Natural killer cell (primary cell): ENCODE measurements at regions not wholly inside any gene's neighbourhood (a gene's known extent, or its start where the extent isn't known, plus 50 kb on each side); places are given as distances from the start of the nearest gene placed in this dataset.

ENCODE experiments used
- ATAC-seq, 3 donors: fragments of 150-1000 bp in 2 of 3; fragments of 200-7000 bp in 1 of 3; cut with Tn5 transposase; 1 replicate in 1 of 3; 2 replicates in 2 of 3; pipeline ENCODE4 v1.10.0; 2021; ENCODE audit warnings: mild to moderate bottlenecking in 2 of 3, moderate library complexity in 2 of 3
- DNase-seq, 2 donors: peaks; one replicate each; pipeline versions ENCODE4 v3.0.0 to v3.0.0-alpha.2; 2013 to 2021; ENCODE audit warnings: mixed read lengths in 1 of 2
- H3K27ac ChIP-seq: one replicate; pipeline ENCODE4 v1.5.1; 2013; ENCODE audit warnings: mild to moderate bottlenecking, low read length
- H3K27me3 ChIP-seq: one replicate; pipeline ENCODE4 v1.6.1; 2013; ENCODE audit warnings: low read length; ENCODE audit not compliant: control insufficient read depth, insufficient read depth
- H3K36me3 ChIP-seq: one replicate; pipeline ENCODE4 v1.6.1; 2013; ENCODE audit warnings: low read length; ENCODE audit not compliant: control insufficient read depth, insufficient read depth
- H3K4me1 ChIP-seq: one replicate; pipeline ENCODE4 v1.6.1; 2013; ENCODE audit warnings: low read length; ENCODE audit not compliant: control insufficient read depth, insufficient read depth
- H3K4me3 ChIP-seq: one replicate; pipeline ENCODE4 v1.5.1; 2013; ENCODE audit warnings: low read length
- H3K9me3 ChIP-seq: one replicate; pipeline ENCODE4 v1.6.1; 2013; ENCODE audit warnings: low read length; ENCODE audit not compliant: control insufficient read depth, insufficient read depth
- H3K27ac Mint-ChIP-seq, 2 donors: one replicate each; pipeline ENCODE4 v1.8.0; 2022; ENCODE audit warnings: mild to moderate bottlenecking in 2 of 2, mixed read lengths in 2 of 2, moderate library complexity in 1 of 2
- H3K27me3 Mint-ChIP-seq, 2 donors: one replicate each; pipeline ENCODE4 v1.8.0; 2022; ENCODE audit warnings: low read depth in 2 of 2, mixed read lengths in 2 of 2
- H3K36me3 Mint-ChIP-seq: one replicate; pipeline ENCODE4 v1.8.0; 2022; ENCODE audit warnings: mixed read lengths
- H3K4me1 Mint-ChIP-seq, 2 donors: one replicate each; pipeline ENCODE4 v1.8.0; 2022; ENCODE audit warnings: mixed read lengths in 2 of 2
- H3K4me3 Mint-ChIP-seq: one replicate; pipeline ENCODE4 v1.8.0; 2022; ENCODE audit warnings: mild to moderate bottlenecking, moderate library complexity, mixed read lengths
- H3K9me3 Mint-ChIP-seq, 2 donors: one replicate each; pipeline ENCODE4 v1.8.0; 2022; ENCODE audit warnings: mixed read lengths in 2 of 2
- CTCF ChIP-seq: fragments of 200-600 bp; IDR thresholded peaks from one replicate; pipeline ENCODE4 v1.8.0; 2022; ENCODE audit warnings: antibody characterized with exemption
- WGBS: methylation state at CpG from one replicate; pipeline ENCODE4 v1.1.7; 2013; ENCODE audit warnings: missing lambda C conversion rate; ENCODE audit not compliant: insufficient coverage; 5-methylcytosine and 5-hydroxymethylcytosine counted together
- intact Hi-C: fragments of 100-400 bp; cut with micrococcal nuclease; formaldehyde crosslinking; loops from one replicate; pipeline ENCODE4 v1.14.2; 2022

- no peak overlapping the region for H3K27ac ChIP-seq
- intact Hi-C loops, result no loop called here
- Mint-ChIP-seq H3K36me3 (no peaks in the 10 kb centered on the region), H3K4me1 (peaks cover 44 to 49% of the 10 kb centered on the region in 2 donors), H3K27ac (no peak overlapping the region), H3K27me3 (peaks cover 0 to 2% of the 10 kb centered on the region in 2 donors), H3K4me3 (no peak overlapping the region), H3K9me3 (no peaks in the 10 kb centered on the region)
- ATAC-seq (no peak), DNase-seq (no peak)
- no peak overlapping the region for H3K4me3 ChIP-seq
- peaks cover 37% of the 10 kb centered on the region for H3K4me1 ChIP-seq
- WGBS, result 80% methylated on average over 4 of the region's 5 CpGs
- no peaks in the 10 kb centered on the region for H3K36me3 ChIP-seq
- no peaks in the 10 kb centered on the region for H3K9me3 ChIP-seq
- TF ChIP-seq CTCF, result no peak
- H3K27me3 ChIP-seq, result no peaks in the 10 kb centered on the region
These were observed 139.3 kb upstream of the PZP start for GRCh38 chr12:9347328-9348127.

- Histone ChIP-seq H3K4me1 (peaks cover 44% of the 10 kb centered on the region), H3K27me3 (no peaks in the 10 kb centered on the region), H3K4me3 (no peak overlapping the region), H3K27ac (no peak overlapping the region), H3K9me3 (no peaks in the 10 kb centered on the region), H3K36me3 (no peaks in the 10 kb centered on the region)
- H3K9me3 Mint-ChIP-seq, result no peaks in the 10 kb centered on the region
- peaks cover 0 to 2% of the 10 kb centered on the region in 2 donors for H3K27me3 Mint-ChIP-seq
- intact Hi-C loops, result no loop called here
- whole genome bisulfite sequencing, result 87% methylated on average over 5 of the region's 5 CpGs
- no peak overlapping the region for H3K4me3 Mint-ChIP-seq
- ATAC-seq (no peak), DNase-seq (no peak)
- no peaks in the 10 kb centered on the region for H3K36me3 Mint-ChIP-seq
- peaks cover 50 to 55% of the 10 kb centered on the region in 2 donors for H3K4me1 Mint-ChIP-seq
- TF ChIP-seq CTCF, result no peak
- H3K27ac Mint-ChIP-seq, result no peak overlapping the region
These were observed 138.7 kb upstream of the PZP start for GRCh38 chr12:9346866-9347327.

GRCh38 chr12:9345171-9345570, 137.0 kb upstream of the PZP start:
- Mint-ChIP-seq H3K4me1 (peaks cover 64 to 68% of the 10 kb centered on the region in 2 donors), H3K9me3 (no peaks in the 10 kb centered on the region), H3K27ac (peak overlapping the region in 1 of 2 donors; percentile 49), H3K4me3 (peak overlapping the region; percentile 67), H3K27me3 (no peaks in the 10 kb centered on the region), H3K36me3 (no peaks in the 10 kb centered on the region)
- DNase-seq (peak in 1 of 2 donors; percentile 36), ATAC-seq (peak; percentile 50 to 75 (median 58))
- intact Hi-C loops, result no loop called here
- no peak for TF ChIP-seq CTCF
- no peaks in the 10 kb centered on the region for H3K36me3 ChIP-seq
- no peak overlapping the region for H3K4me3 ChIP-seq
- no peaks in the 10 kb centered on the region for H3K9me3 ChIP-seq
- peaks cover 55% of the 10 kb centered on the region for H3K4me1 ChIP-seq
- no peaks in the 10 kb centered on the region for H3K27me3 ChIP-seq
- H3K27ac ChIP-seq, result peak overlapping the region; percentile 9

- Mint-ChIP-seq H3K9me3 (no peaks in the 10 kb centered on the region), H3K36me3 (no peaks in the 10 kb centered on the region), H3K27ac (no peak overlapping the region), H3K4me1 (peaks cover 64 to 68% of the 10 kb centered on the region in 2 donors), H3K4me3 (no peak overlapping the region), H3K27me3 (no peaks in the 10 kb centered on the region)
- Histone ChIP-seq H3K9me3 (no peaks in the 10 kb centered on the region), H3K27ac (no peak overlapping the region), H3K36me3 (no peaks in the 10 kb centered on the region), H3K4me3 (no peak overlapping the region), H3K4me1 (peaks cover 55% of the 10 kb centered on the region), H3K27me3 (no peaks in the 10 kb centered on the region)
- intact Hi-C loops, result no loop called here
- 83% methylated on average over 2 of the region's 2 CpGs for WGBS
- DNase-seq (no peak), ATAC-seq (no peak)
- TF ChIP-seq CTCF, result no peak
These were observed 136.3 kb upstream of the PZP start for GRCh38 chr12:9344541-9344940.
